SK-N-SH (cell line): ENCODE measurements at regions not wholly inside any gene's neighbourhood (a gene's known extent, or its start where the extent isn't known, plus 50 kb on each side); places are given as distances from the start of the nearest gene placed in this dataset.

ENCODE experiments used
- CTCF ChIA-PET: fragments of 300-600, 350-600 bp; formaldehyde crosslinking; extraction: SDS; loops from one replicate; lab custom pipeline; 2021; lab: Yijun Ruan, JAX
- POLR2A ChIA-PET: fragments of 350-600 bp; sonication (Branson Sonifier 250); formaldehyde crosslinking; extraction: SDS; loops from one replicate; lab custom pipeline; 2020; ENCODE audit warnings: antibody characterized with exemption, inconsistent platforms; lab: Yijun Ruan, JAX
- DNase-seq: peaks from one replicate; pipeline ENCODE4 v3.0.0; 2012
- H2AFZ ChIP-seq: fragments of 200-600 bp; sonication (generic); 2 replicates; pipeline ENCODE4 v1.8.1; 2016; ENCODE audit warnings: antibody characterized with exemption, mild to moderate bottlenecking, low read depth
- H3F3A ChIP-seq: fragments of 200-600 bp; sonication (generic); replicated peaks from 2 replicates; pipeline ENCODE3; 2016; ENCODE audit warnings: antibody characterized with exemption, mild to moderate bottlenecking; ENCODE audit not compliant: insufficient read depth
- H3K27ac ChIP-seq, 2 experiments: fragments of 200-500 bp in 1 of 2; fragments of 200-600 bp in 1 of 2; sonication (Bioruptor generic) in 1 of 2; sonication (generic), shearing (Covaris generic) in 1 of 2; 2 replicates each; pipeline versions ENCODE4 v1.5.1 to v1.6.1; 2014 to 2016; ENCODE audit warnings: low read depth in 2 of 2, inconsistent platforms in 1 of 2, low read length in 1 of 2, mild to moderate bottlenecking in 1 of 2, mixed read lengths in 1 of 2
- H3K27me3 ChIP-seq: fragments of 200-600 bp; sonication (generic), shearing (Covaris generic); 2 replicates; pipeline ENCODE4 v1.6.1; 2016; ENCODE audit warnings: mixed run types; ENCODE audit not compliant: insufficient read depth
- H3K36me3 ChIP-seq, 2 experiments: fragments of 200-500 bp in 1 of 2; fragments of 200-600 bp in 1 of 2; sonication (Bioruptor generic) in 1 of 2; sonication (generic) in 1 of 2; replicated peaks in 1 of 2; 2 replicates each; pipeline versions ENCODE3 to v1.5.1; 2014 to 2016; ENCODE audit warnings: low read length in 1 of 2, mild to moderate bottlenecking in 1 of 2; ENCODE audit not compliant: insufficient read depth in 2 of 2, control insufficient read depth in 1 of 2
- H3K4me1 ChIP-seq, 2 experiments: fragments of 200-500 bp in 1 of 2; fragments of 200-600 bp in 1 of 2; sonication (Bioruptor generic) in 1 of 2; sonication (generic), shearing (Covaris generic) in 1 of 2; 2 replicates each; pipeline versions ENCODE4 v1.5.1 to v1.6.1; 2014 to 2016; ENCODE audit warnings: low read depth in 1 of 2, low read length in 1 of 2, mixed run types in 1 of 2; ENCODE audit not compliant: insufficient read depth in 2 of 2, control insufficient read depth in 1 of 2
- H3K4me2 ChIP-seq: fragments of 200-600 bp; sonication (generic), shearing (Covaris generic); 2 replicates; pipeline ENCODE4 v1.6.1; 2017; ENCODE audit warnings: mixed run types
- H3K4me3 ChIP-seq, 2 experiments: fragments of 200-500 bp in 1 of 2; fragments of 200-600 bp in 1 of 2; sonication (Bioruptor generic) in 1 of 2; sonication (generic), shearing (Covaris generic) in 1 of 2; 2 replicates each; pipeline versions ENCODE4 v1.5.1 to v1.8.1; 2014 to 2016; ENCODE audit warnings: low read depth in 2 of 2, inconsistent platforms in 1 of 2, low read length in 1 of 2, mild to moderate bottlenecking in 1 of 2, mixed read lengths in 1 of 2, moderate library complexity in 1 of 2
- H3K79me2 ChIP-seq: fragments of 200-600 bp; sonication (generic); 2 replicates; pipeline ENCODE4 v1.8.1; 2017; ENCODE audit warnings: mild to moderate bottlenecking; ENCODE audit not compliant: insufficient read depth
- H3K9ac ChIP-seq: fragments of 200-600 bp; sonication (generic); 2 replicates; pipeline ENCODE4 v1.6.1; 2017; ENCODE audit warnings: mixed run types
- H3K9me2 ChIP-seq: fragments of 200-600 bp; sonication (generic); 2 replicates; pipeline ENCODE4 v1.6.1; 2017; ENCODE audit warnings: mixed run types
- H3K9me3 ChIP-seq: fragments of 200-600 bp; sonication (generic); 2 replicates; pipeline ENCODE4 v1.6.1; 2017; ENCODE audit warnings: mixed run types, mild to moderate bottlenecking, moderate library complexity
- H4K20me1 ChIP-seq: fragments of 200-600 bp; sonication (generic); 2 replicates; pipeline ENCODE4 v1.6.1; 2017; ENCODE audit warnings: mild to moderate bottlenecking, mixed run types; ENCODE audit not compliant: insufficient read depth
- CHD2 ChIP-seq: fragments of 150-350 bp; IDR thresholded peaks from 2 replicates; pipeline ENCODE4 v1.6.1; 2018; ENCODE audit warnings: low read length; ENCODE audit not compliant: partially characterized antibody
- ELF1 ChIP-seq: IDR thresholded peaks from 2 replicates; pipeline ENCODE4 v1.4.0; 2012
- FOXJ3 ChIP-seq: sonication (generic); formaldehyde crosslinking; IDR thresholded peaks from 2 replicates; pipeline ENCODE4 v1.5.1; 2020; ENCODE audit warnings: mild to moderate bottlenecking, missing genetic modification reagents
- FOXM1 ChIP-seq: IDR thresholded peaks from 2 replicates; pipeline ENCODE4 v1.4.0; 2012; ENCODE audit warnings: low read depth, mild to moderate bottlenecking
- IRF3 ChIP-seq: fragments of 150-350 bp; IDR thresholded peaks from 2 replicates; pipeline ENCODE4 v1.6.1; 2016; ENCODE audit warnings: mild to moderate bottlenecking, low read depth, low read length
- JUND ChIP-seq: IDR thresholded peaks from 2 replicates; pipeline ENCODE4 v1.4.0; 2012
- MEF2A ChIP-seq: IDR thresholded peaks from 2 replicates; pipeline ENCODE4 v1.4.0; 2012; ENCODE audit warnings: low read depth, borderline replicate concordance
- MXI1 ChIP-seq: IDR thresholded peaks from 2 replicates; pipeline ENCODE4 v1.6.1; 2012; ENCODE audit warnings: mild to moderate bottlenecking, low read depth, low read length, improper control_type of control experiment
- RAD21 ChIP-seq: IDR thresholded peaks from 2 replicates; pipeline ENCODE4 v1.6.1; 2012; ENCODE audit warnings: mild to moderate bottlenecking, low read length
- SMC3 ChIP-seq: IDR thresholded peaks from 2 replicates; pipeline ENCODE4 v1.6.1; 2012; ENCODE audit warnings: low read depth, low read length, improper control_type of control experiment
- TCF12 ChIP-seq: IDR thresholded peaks from 2 replicates; pipeline ENCODE4 v1.4.0; 2012
- WGBS: methylation state at CpG from one replicate; pipeline ENCODE4 v1.1.6; 2017; ENCODE audit warnings: low lambda C conversion rate; 5-methylcytosine and 5-hydroxymethylcytosine counted together
- TF ChIP-seq, protein P1 (sequence below): IDR thresholded peaks from 2 replicates; pipeline ENCODE4 v1.4.0; 2012; ENCODE audit warnings: low read depth

- Histone ChIP-seq H3K4me2 (no peak overlapping the region), H3K9ac (no peak overlapping the region), H3F3A (no peaks in the 10 kb centered on the region), H3K4me3 (no peak overlapping the region), H3K9me2 (no peaks in the 10 kb centered on the region), H3K27me3 (no peaks in the 10 kb centered on the region), H4K20me1 (no peaks in the 10 kb centered on the region), H3K9me3 (no peaks in the 10 kb centered on the region), H3K79me2 (no peaks in the 10 kb centered on the region), H3K27ac (no peak overlapping the region), H3K4me1 (no peaks in the 10 kb centered on the region), H2AFZ (no peak overlapping the region), H3K36me3 (no peaks in the 10 kb centered on the region)
- POLR2A ChIA-PET: no interaction called here
- TF ChIP-seq TCF12 (no peak), FOXJ3 (no peak), JUND (no peak), RAD21 (no peak)
- TF ChIP-seq, protein P1, sequence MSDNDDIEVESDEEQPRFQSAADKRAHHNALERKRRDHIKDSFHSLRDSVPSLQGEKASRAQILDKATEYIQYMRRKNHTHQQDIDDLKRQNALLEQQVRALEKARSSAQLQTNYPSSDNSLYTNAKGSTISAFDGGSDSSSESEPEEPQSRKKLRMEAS: no peak
- CTCF ChIA-PET: interaction anchor here (2.0 kb wide), 1 partner anchor 12 kb away, joined by 6 read pairs; no protein-coding TSS in a partner anchor
- WGBS: 10% methylated on average over 6 of the region's 6 CpGs
- DNase-seq: no peak
These were observed 53.4 kb upstream of the LINC00305 start for GRCh38 chr18:64202210-64202836.

DNA sequence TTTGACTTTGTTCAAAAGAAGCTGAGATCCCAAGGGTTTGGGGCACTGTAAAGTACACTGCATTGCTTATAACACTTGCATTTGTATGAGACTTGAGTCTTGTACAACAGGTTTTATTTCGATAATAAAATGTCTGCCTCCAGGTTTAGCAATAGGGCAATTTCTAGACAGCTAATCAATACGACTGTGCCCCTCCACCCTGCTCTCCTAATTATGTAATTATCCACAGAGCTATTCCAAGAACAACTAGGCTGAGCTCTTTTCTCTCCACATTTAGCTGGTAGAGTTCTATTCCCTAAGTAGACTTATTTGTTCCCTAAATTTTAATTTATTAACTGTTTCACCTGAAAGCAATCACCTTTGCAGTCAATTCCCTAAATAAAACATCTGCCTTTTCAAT, 52.9 kb upstream of the LINC00305 start:
- CTCF ChIA-PET: interaction anchor here (2.0 kb wide), 1 partner anchor 12 kb away, joined by 6 read pairs; no protein-coding TSS in a partner anchor
- H3K9me3 ChIP-seq: no peaks in the 10 kb centered on the region
- H3K9ac ChIP-seq: no peak overlapping the region
- no peaks in the 10 kb centered on the region for H3K27me3 ChIP-seq
- H4K20me1 ChIP-seq: no peaks in the 10 kb centered on the region
- TF ChIP-seq SMC3 (no peak), IRF3 (no peak), MXI1 (no peak), ELF1 (no peak), FOXM1 (no peak), TCF12 (no peak), CHD2 (no peak), MEF2A (no peak)
- TF ChIP-seq, protein P1: no peak
- 3% methylated on average over 2 of the region's 2 CpGs for WGBS
- H3K4me1 ChIP-seq: no peaks in the 10 kb centered on the region
- no peaks in the 10 kb centered on the region for H3K36me3 ChIP-seq
- no peak overlapping the region for H3K4me3 ChIP-seq
- H3K27ac ChIP-seq: no peak overlapping the region
- H3K9me2 ChIP-seq: no peaks in the 10 kb centered on the region
- H3K4me2 ChIP-seq: no peak overlapping the region
- H3F3A ChIP-seq: no peaks in the 10 kb centered on the region
- H2AFZ ChIP-seq: no peak overlapping the region
- no peak for DNase-seq
- no peaks in the 10 kb centered on the region for H3K79me2 ChIP-seq
- POLR2A ChIA-PET: no interaction called here
